Keratinocyte (primary cell): ENCODE measurements at regions not wholly inside any gene's neighbourhood (a gene's known extent, or its start where the extent isn't known, plus 50 kb on each side); places are given as distances from the start of the nearest gene placed in this dataset.

Experiments used
- DNase-seq: peaks from one replicate; pipeline ENCODE4 v3.0.0-alpha.2; 2011; ENCODE audit warnings: low read depth, missing footprints, low spot score
- FAIRE-seq: peaks from 2 replicates; lab custom pipeline; 2011; peaks lifted over from hg19 to GRCh38; lab: Jason Lieb, UNC
- H2AFZ ChIP-seq: 2 replicates; pipeline ENCODE4 v1.6.0; 2012; ENCODE audit warnings: low read length, control low read depth, inconsistent platforms; ENCODE audit not compliant: control insufficient read depth
- H3K27ac ChIP-seq: 2 replicates; pipeline ENCODE4 v1.5.1; 2011; ENCODE audit warnings: low read length; ENCODE audit not compliant: control insufficient read depth, insufficient read depth
- H3K27me3 ChIP-seq: 3 replicates; pipeline ENCODE4 v1.6.0; 2011; ENCODE audit warnings: low read length; ENCODE audit not compliant: control insufficient read depth, insufficient read depth; ENCODE audit errors: extremely low read depth
- H3K36me3 ChIP-seq, 2 experiments: 2 replicates in 1 of 2; 3 replicates in 1 of 2; pipeline ENCODE4 v1.5.1; 2011; ENCODE audit warnings: low read length in 2 of 2, mild to moderate bottlenecking in 1 of 2; ENCODE audit not compliant: control insufficient read depth in 2 of 2, insufficient read depth in 2 of 2; ENCODE audit errors: extremely low read depth in 1 of 2
- H3K4me1 ChIP-seq: 3 replicates; pipeline ENCODE4 v1.5.1; 2011; ENCODE audit warnings: low read length; ENCODE audit not compliant: control insufficient read depth, insufficient read depth; ENCODE audit errors: extremely low read depth
- H3K4me2 ChIP-seq: 3 replicates; pipeline ENCODE4 v1.6.0; 2011; ENCODE audit warnings: low read depth, low read length; ENCODE audit not compliant: control insufficient read depth, insufficient read depth; ENCODE audit errors: extremely low read depth
- H3K4me3 ChIP-seq, 3 experiments: fragments of 200-600 bp in 1 of 3; sonication (generic) in 1 of 3; 2 replicates in 2 of 3; 3 replicates in 1 of 3; pipeline ENCODE4 v1.5.1; 2011 to 2016; ENCODE audit warnings: low read length in 3 of 3, mild to moderate bottlenecking in 3 of 3, control low read depth in 2 of 3, inconsistent platforms in 1 of 3, low read depth in 1 of 3, mixed read lengths in 1 of 3, mixed run types in 1 of 3, moderate library complexity in 1 of 3; ENCODE audit not compliant: control insufficient read depth in 2 of 3, insufficient read depth in 2 of 3; ENCODE audit errors: extremely low read depth in 1 of 3
- H3K79me2 ChIP-seq: 2 replicates; pipeline ENCODE4 v1.6.0; 2012; ENCODE audit warnings: low read length; ENCODE audit not compliant: control insufficient read depth, insufficient read depth
- H3K9ac ChIP-seq: 3 replicates; pipeline ENCODE4 v1.6.0; 2011; ENCODE audit warnings: low read length; ENCODE audit not compliant: control insufficient read depth, insufficient read depth; ENCODE audit errors: extremely low read depth
- H3K9me1 ChIP-seq: 3 replicates; pipeline ENCODE4 v1.6.0; 2011; ENCODE audit warnings: low read length; ENCODE audit not compliant: control insufficient read depth, insufficient read depth; ENCODE audit errors: extremely low read depth
- H3K9me3 ChIP-seq: 2 replicates; pipeline ENCODE4 v1.5.1; 2012; ENCODE audit warnings: low read depth, low read length; ENCODE audit not compliant: control insufficient read depth
- H4K20me1 ChIP-seq: 3 replicates; pipeline ENCODE4 v1.6.0; 2011; ENCODE audit warnings: low read length; ENCODE audit not compliant: control insufficient read depth, insufficient read depth; ENCODE audit errors: extremely low read depth
- CTCF ChIP-seq, 3 experiments: IDR thresholded peaks in 1 of 3; conservative IDR thresholded peaks in 1 of 3; optimal IDR thresholded peaks in 1 of 3; 2 replicates in 2 of 3; 3 replicates in 1 of 3; pipeline versions ENCODE3 to v1.5.1; 2011; ENCODE audit warnings: low read length in 3 of 3, mild to moderate bottlenecking in 3 of 3, moderate library complexity in 2 of 3, control low read depth in 1 of 3, inconsistent platforms in 1 of 3; ENCODE audit not compliant: insufficient read depth in 2 of 3; ENCODE audit errors: extremely low read depth in 1 of 3
- EZH2 ChIP-seq: IDR thresholded peaks from one replicate; pipeline ENCODE4 v1.6.1; 2012; ENCODE audit warnings: inconsistent platforms, mild to moderate bottlenecking, low read length, moderate library complexity
- dilution Hi-C: fragments of 300-500 bp; cut with MboI; formaldehyde crosslinking; loops from one replicate; pipeline ENCODE4 v1.7.0; 2020; ENCODE audit warnings: low sequenced_read_pairs; ENCODE audit not compliant: extremely low pct_ligation_motif_present

DNA sequence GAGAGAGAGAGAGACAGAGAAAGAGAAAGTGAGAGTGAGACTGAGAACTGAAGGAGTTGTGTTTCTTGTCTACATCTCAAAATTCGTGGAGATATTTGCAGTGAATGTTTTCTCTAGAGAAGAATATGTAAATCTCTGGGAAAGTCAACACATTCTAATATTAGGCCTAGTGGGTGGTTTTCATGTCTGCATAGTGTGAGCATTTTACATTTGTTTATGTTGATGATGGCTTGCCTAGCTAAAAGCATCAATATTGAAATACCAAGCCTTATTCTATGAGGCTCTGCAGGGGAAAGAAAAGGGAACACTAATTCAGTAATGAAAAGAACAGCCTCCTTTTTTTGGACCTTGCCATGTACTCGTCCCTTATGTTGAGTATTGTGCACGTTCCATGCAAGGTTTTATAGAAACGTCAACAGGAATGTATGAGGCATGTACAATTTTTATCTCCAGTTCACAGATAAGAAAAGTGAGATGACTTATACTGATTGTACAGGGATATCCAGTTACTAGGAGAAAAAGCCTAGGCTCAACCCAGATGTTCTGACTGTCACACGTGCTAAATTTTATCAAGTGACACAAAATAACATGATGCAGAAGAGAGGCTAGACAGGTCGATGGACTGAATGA lies 1288.9 kb upstream of the SLC10A2 start:
- FAIRE-seq (no peak), DNase-seq (no peak)
- TF ChIP-seq EZH2 (no peak), CTCF (optimal IDR thresholded peaks at IDR 0.05 in 1 of 3, IDR thresholded peaks at IDR 0.05 in 1 of 3, conservative IDR thresholded peaks at IDR 0.05 in 1 of 3; ENCODE audit: extremely low read depth in 1 of 3, insufficient read depth in 2 of 3, low read length in 3 of 3) (no peak)
- Histone ChIP-seq H3K27me3 (no peaks in the 10 kb centered on the region), H3K4me3 (no peak overlapping the region), H3K27ac (no peak overlapping the region), H3K79me2 (no peaks in the 10 kb centered on the region), H3K4me2 (no peak overlapping the region), H3K36me3 (no peaks in the 10 kb centered on the region), H3K9me3 (no peaks in the 10 kb centered on the region), H3K4me1 (no peaks in the 10 kb centered on the region), H3K9ac (no peak overlapping the region), H3K9me1 (no peaks in the 10 kb centered on the region), H4K20me1 (no peaks in the 10 kb centered on the region), H2AFZ (no peak overlapping the region)
- dilution Hi-C loops, result no loop called here

DNA sequence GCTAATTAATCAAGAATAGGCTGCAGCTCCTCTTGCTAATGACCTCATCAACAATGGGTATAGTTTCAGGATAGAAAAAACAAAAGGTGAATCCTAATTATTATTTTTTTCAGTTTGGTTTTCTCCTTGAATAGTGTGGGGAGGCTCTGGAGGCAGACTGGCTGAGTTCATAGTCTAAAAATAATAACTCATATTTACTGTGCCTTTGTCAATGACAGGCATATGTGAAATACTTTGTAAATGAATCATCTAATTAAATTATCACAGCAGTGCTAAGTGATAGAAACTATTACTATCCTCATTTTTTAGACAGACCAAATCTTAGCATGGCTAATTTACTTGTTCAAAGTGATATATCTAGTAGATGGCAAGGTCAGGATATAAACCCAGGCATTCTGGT lies 1261.0 kb upstream of the SLC10A2 start:
- no peak overlapping the region for H3K27ac ChIP-seq
- FAIRE-seq, result no peak
- H3K4me2 ChIP-seq, result no peak overlapping the region
- H3K4me1 ChIP-seq, result no peaks in the 10 kb centered on the region
- DNase-seq, result no peak
- TF ChIP-seq EZH2 (no peak), CTCF (optimal IDR thresholded peaks at IDR 0.05 in 1 of 3, IDR thresholded peaks at IDR 0.05 in 1 of 3, conservative IDR thresholded peaks at IDR 0.05 in 1 of 3; ENCODE audit: extremely low read depth in 1 of 3, insufficient read depth in 2 of 3, low read length in 3 of 3) (no peak)
- H4K20me1 ChIP-seq, result no peaks in the 10 kb centered on the region
- H3K9ac ChIP-seq, result no peak overlapping the region
- no peaks in the 10 kb centered on the region for H3K9me1 ChIP-seq
- dilution Hi-C loops, result no loop called here
- H3K27me3 ChIP-seq, result no peaks in the 10 kb centered on the region
- no peak overlapping the region for H3K4me3 ChIP-seq
- H3K9me3 ChIP-seq, result no peaks in the 10 kb centered on the region
- no peaks in the 10 kb centered on the region for H3K79me2 ChIP-seq
- H3K36me3 ChIP-seq, result no peaks in the 10 kb centered on the region
- no peak overlapping the region for H2AFZ ChIP-seq
